ENCODE measurements at regions not wholly inside any gene's neighbourhood (a gene's known extent, or its start where the extent isn't known, plus 50 kb on each side); places are given as distances from the start of the nearest gene placed in this dataset.

DNA sequence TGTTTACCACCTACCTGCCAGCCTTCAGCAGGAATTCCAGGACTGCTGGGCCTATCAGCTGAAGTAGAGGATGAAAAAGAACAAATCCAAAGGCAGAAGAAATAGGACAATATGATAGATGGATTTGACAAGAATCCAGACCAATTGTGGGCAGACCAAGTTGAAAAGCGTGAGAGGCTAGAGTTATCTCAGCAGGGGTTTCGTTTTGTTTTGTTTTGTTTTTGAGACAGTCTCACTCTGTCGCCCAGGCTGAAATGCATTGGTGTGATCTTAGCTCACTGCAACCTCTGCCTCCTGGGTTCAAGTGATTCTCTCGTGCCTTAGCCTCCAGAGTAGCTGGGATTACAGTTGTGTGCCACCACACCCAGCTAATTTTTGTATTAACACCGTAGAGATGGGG is 113.2 kb downstream of the PALM2AKAP2 start:
- no peak overlapping the region for H2AFZ ChIP-seq
- no peaks in the 10 kb centered on the region for H3K36me3 ChIP-seq (replicated peaks; ENCODE audit: insufficient read depth, low read depth)
- H3K27ac ChIP-seq: no peak overlapping the region
- no peaks in the 10 kb centered on the region for H3K4me1 ChIP-seq (ENCODE audit: insufficient read depth)
- no peaks in the 10 kb centered on the region for H3K9me3 ChIP-seq (ENCODE audit: low read depth)
- H3K27me3 ChIP-seq: no peaks in the 10 kb centered on the region
- no peak overlapping the region for H3K4me3 ChIP-seq
- no peaks in the 10 kb centered on the region for H3K79me2 ChIP-seq
- no peaks in the 10 kb centered on the region for H4K20me1 ChIP-seq (ENCODE audit: insufficient read depth, poor library complexity, severe bottlenecking)
- no peak for TF ChIP-seq EZH2 (IDR thresholded peaks at IDR 0.05; ENCODE audit: borderline replicate concordance)
- TF ChIP-seq, protein P1, sequence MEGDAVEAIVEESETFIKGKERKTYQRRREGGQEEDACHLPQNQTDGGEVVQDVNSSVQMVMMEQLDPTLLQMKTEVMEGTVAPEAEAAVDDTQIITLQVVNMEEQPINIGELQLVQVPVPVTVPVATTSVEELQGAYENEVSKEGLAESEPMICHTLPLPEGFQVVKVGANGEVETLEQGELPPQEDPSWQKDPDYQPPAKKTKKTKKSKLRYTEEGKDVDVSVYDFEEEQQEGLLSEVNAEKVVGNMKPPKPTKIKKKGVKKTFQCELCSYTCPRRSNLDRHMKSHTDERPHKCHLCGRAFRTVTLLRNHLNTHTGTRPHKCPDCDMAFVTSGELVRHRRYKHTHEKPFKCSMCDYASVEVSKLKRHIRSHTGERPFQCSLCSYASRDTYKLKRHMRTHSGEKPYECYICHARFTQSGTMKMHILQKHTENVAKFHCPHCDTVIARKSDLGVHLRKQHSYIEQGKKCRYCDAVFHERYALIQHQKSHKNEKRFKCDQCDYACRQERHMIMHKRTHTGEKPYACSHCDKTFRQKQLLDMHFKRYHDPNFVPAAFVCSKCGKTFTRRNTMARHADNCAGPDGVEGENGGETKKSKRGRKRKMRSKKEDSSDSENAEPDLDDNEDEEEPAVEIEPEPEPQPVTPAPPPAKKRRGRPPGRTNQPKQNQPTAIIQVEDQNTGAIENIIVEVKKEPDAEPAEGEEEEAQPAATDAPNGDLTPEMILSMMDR (IDR thresholded peaks at IDR 0.05; ENCODE audit: poor library complexity): no peak
- TF ChIP-seq EZH2phosphoT487 (IDR thresholded peaks at IDR 0.05; ENCODE audit: low read depth, severe bottlenecking, unreplicated experiment): no peak
- no peak for DNase-seq (ENCODE audit: low spot score)
- WGBS (ENCODE audit: low lambda C conversion rate, missing lambda C conversion rate): 90% methylated on average over 5 of the region's 5 CpGs
- H3K9me2 ChIP-seq (replicated peaks; ENCODE audit: insufficient read depth): no peaks in the 10 kb centered on the region
- H3K4me2 ChIP-seq: no peak overlapping the region

DNA sequence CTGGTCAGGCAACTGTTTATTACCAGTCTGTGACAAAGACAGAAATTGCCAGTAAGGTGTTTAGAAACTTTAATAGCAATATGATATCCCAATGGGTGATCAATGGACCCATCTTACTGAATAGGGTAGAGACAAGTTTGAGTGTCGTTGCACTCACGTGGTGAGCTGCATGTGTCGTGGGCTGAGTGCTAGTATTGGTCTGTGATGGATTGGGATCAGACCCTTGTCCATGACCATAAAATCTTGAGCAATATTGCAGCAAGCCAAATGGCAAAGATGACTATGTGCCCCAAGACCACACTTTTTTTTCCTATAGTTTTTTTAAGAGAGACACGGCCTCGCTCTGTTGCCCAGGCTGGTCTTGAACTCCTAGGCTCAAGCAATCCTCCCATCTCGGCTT is 114.5 kb downstream of the PALM2AKAP2 start:
- Histone ChIP-seq H3K36me3 (replicated peaks; ENCODE audit: insufficient read depth, low read depth) (no peaks in the 10 kb centered on the region), H3K4me1 (ENCODE audit: insufficient read depth) (no peaks in the 10 kb centered on the region), H3K27me3 (no peaks in the 10 kb centered on the region), H4K20me1 (ENCODE audit: insufficient read depth, poor library complexity, severe bottlenecking) (no peaks in the 10 kb centered on the region), H2AFZ (no peak overlapping the region), H3K79me2 (no peaks in the 10 kb centered on the region), H3K27ac (no peak overlapping the region), H3K9me2 (replicated peaks; ENCODE audit: insufficient read depth) (no peaks in the 10 kb centered on the region), H3K9me3 (ENCODE audit: low read depth) (no peaks in the 10 kb centered on the region), H3K4me3 (no peak overlapping the region), H3K4me2 (no peak overlapping the region)
- TF ChIP-seq EZH2phosphoT487 (IDR thresholded peaks at IDR 0.05; ENCODE audit: low read depth, severe bottlenecking, unreplicated experiment) (no peak), EZH2 (IDR thresholded peaks at IDR 0.05; ENCODE audit: borderline replicate concordance) (no peak)
- TF ChIP-seq, protein P1 (IDR thresholded peaks at IDR 0.05; ENCODE audit: poor library complexity): no peak
- 97% methylated on average over 6 of the region's 6 CpGs for WGBS (ENCODE audit: low lambda C conversion rate, missing lambda C conversion rate)
- DNase-seq (ENCODE audit: low spot score): no peak

DNA sequence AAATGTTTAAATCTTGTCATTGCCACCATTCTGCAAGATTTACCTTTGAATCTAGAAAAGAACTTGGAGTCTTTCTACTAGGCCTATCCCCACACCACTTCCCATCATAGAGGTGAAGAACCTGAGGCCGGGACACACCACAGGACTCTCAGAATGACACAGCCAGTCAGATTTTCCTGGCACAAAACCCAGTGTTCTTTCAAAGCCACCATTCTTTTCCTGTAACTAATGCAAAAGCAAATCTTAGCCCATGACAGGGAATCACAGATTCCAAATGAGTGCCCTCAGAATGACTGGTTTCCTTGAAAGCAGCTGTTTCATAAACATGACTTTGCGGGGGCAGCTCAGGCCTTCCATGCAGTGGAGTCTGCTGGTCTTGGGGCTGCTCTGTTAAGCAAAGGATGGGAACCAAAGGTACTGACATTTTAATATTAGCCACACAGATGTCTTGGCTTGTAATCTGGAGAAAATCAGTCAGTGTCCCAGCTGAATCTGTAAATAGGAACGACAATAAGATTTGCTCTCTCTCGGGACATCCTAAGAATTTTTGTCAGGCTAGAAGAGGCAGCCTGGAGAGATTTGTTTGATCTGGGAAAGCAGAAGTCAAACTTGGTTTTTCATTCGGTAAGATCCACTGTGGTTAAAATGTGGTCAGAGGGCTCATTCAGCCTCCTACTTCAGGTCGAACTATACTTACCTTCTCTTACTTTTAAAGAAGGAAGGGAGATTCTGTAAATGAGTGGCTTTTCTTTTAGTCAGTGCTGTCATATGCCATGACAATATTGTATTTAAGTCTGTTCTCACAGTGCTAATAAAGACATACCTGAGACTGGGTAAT is 115.1 kb downstream of the PALM2AKAP2 start:
- no peak overlapping the region for H2AFZ ChIP-seq
- H3K27me3 ChIP-seq: no peaks in the 10 kb centered on the region
- H4K20me1 ChIP-seq (ENCODE audit: insufficient read depth, poor library complexity, severe bottlenecking): no peaks in the 10 kb centered on the region
- H3K79me2 ChIP-seq: no peaks in the 10 kb centered on the region
- H3K4me3 ChIP-seq: no peak overlapping the region
- no peaks in the 10 kb centered on the region for H3K36me3 ChIP-seq (replicated peaks; ENCODE audit: insufficient read depth, low read depth)
- DNase-seq (ENCODE audit: low spot score): no peak
- no peaks in the 10 kb centered on the region for H3K9me2 ChIP-seq (replicated peaks; ENCODE audit: insufficient read depth)
- H3K4me1 ChIP-seq (ENCODE audit: insufficient read depth): no peaks in the 10 kb centered on the region
- TF ChIP-seq EZH2 (IDR thresholded peaks at IDR 0.05; ENCODE audit: borderline replicate concordance): no peak
- TF ChIP-seq, protein P1 (IDR thresholded peaks at IDR 0.05; ENCODE audit: poor library complexity): no peak
- no peak for TF ChIP-seq EZH2phosphoT487 (IDR thresholded peaks at IDR 0.05; ENCODE audit: low read depth, severe bottlenecking, unreplicated experiment)
- no peak overlapping the region for H3K4me2 ChIP-seq
- H3K27ac ChIP-seq: no peak overlapping the region
- H3K9me3 ChIP-seq (ENCODE audit: low read depth): no peaks in the 10 kb centered on the region
- 84% methylated on average over 6 of the region's 6 CpGs for WGBS (ENCODE audit: low lambda C conversion rate, missing lambda C conversion rate)

Data from hepatocyte (in vitro differentiated cells).